C4-2B (cell line): ENCODE measurements at regions not wholly inside any gene's neighbourhood (a gene's known extent, or its start where the extent isn't known, plus 50 kb on each side); places are given as distances from the start of the nearest gene placed in this dataset.

ENCODE experiments used
- H3K27ac ChIP-seq: fragments of 450-650 bp; 2 replicates; pipeline ENCODE4 v1.5.1; 2017
- CTCF ChIP-seq: fragments of 450-650 bp; conservative IDR thresholded peaks from 2 replicates; pipeline ENCODE4 v1.5.1; 2017; ENCODE audit warnings: mild to moderate bottlenecking
- ZFX ChIP-seq: fragments of 450-650 bp; IDR thresholded peaks from 2 replicates; pipeline ENCODE4 v1.6.1; 2017

- TF ChIP-seq ZFX (no peak), CTCF (no peak)
- H3K27ac ChIP-seq: no peak overlapping the region
These were observed 499.2 kb downstream of the PTPRC start for GRCh38 chr1:199138061-199138460.

GRCh38 chr1:199149591-199149990 lies 510.8 kb downstream of the PTPRC start:
- no peak overlapping the region for H3K27ac ChIP-seq
- TF ChIP-seq CTCF (no peak), ZFX (no peak)

- no peak overlapping the region for H3K27ac ChIP-seq
These were observed 511.9 kb downstream of the PTPRC start for GRCh38 chr1:199150756-199151155.

GRCh38 chr1:199151634-199152425 lies 513.0 kb downstream of the PTPRC start:
- TF ChIP-seq CTCF (no peak), ZFX (no peak)
- no peak overlapping the region for H3K27ac ChIP-seq

More at GRCh38 chr1:199150756-199151155, 511.9 kb downstream of the PTPRC start:
- TF ChIP-seq ZFX: no peak
- TF ChIP-seq CTCF: no peak

GRCh38 chr1:199152676-199153075 lies 513.8 kb downstream of the PTPRC start:
- TF ChIP-seq ZFX (no peak), CTCF (no peak)
- H3K27ac ChIP-seq: no peak overlapping the region

GRCh38 chr1:199155166-199156019 lies 516.6 kb downstream of the PTPRC start:
- no peak overlapping the region for H3K27ac ChIP-seq

More at GRCh38 chr1:199155166-199156019, 516.6 kb downstream of the PTPRC start:
- no peak for TF ChIP-seq ZFX
- no peak for TF ChIP-seq CTCF
